Natural killer cell (primary cell): ENCODE measurements at regions not wholly inside any gene's neighbourhood (a gene's known extent, or its start where the extent isn't known, plus 50 kb on each side); places are given as distances from the start of the nearest gene placed in this dataset.

Experiments
- ATAC-seq, 3 donors: fragments of 150-1000 bp in 2 of 3; fragments of 200-7000 bp in 1 of 3; cut with Tn5 transposase; 1 replicate in 1 of 3; 2 replicates in 2 of 3; pipeline ENCODE4 v1.10.0; 2021; ENCODE audit warnings: mild to moderate bottlenecking in 2 of 3, moderate library complexity in 2 of 3
- DNase-seq, 2 donors: peaks; one replicate each; pipeline versions ENCODE4 v3.0.0 to v3.0.0-alpha.2; 2013 to 2021; ENCODE audit warnings: mixed read lengths in 1 of 2
- H3K27ac ChIP-seq: one replicate; pipeline ENCODE4 v1.5.1; 2013; ENCODE audit warnings: mild to moderate bottlenecking, low read length
- H3K27me3 ChIP-seq: one replicate; pipeline ENCODE4 v1.6.1; 2013; ENCODE audit warnings: low read length; ENCODE audit not compliant: control insufficient read depth, insufficient read depth
- H3K36me3 ChIP-seq: one replicate; pipeline ENCODE4 v1.6.1; 2013; ENCODE audit warnings: low read length; ENCODE audit not compliant: control insufficient read depth, insufficient read depth
- H3K4me1 ChIP-seq: one replicate; pipeline ENCODE4 v1.6.1; 2013; ENCODE audit warnings: low read length; ENCODE audit not compliant: control insufficient read depth, insufficient read depth
- H3K4me3 ChIP-seq: one replicate; pipeline ENCODE4 v1.5.1; 2013; ENCODE audit warnings: low read length
- H3K9me3 ChIP-seq: one replicate; pipeline ENCODE4 v1.6.1; 2013; ENCODE audit warnings: low read length; ENCODE audit not compliant: control insufficient read depth, insufficient read depth
- H3K27ac Mint-ChIP-seq, 2 donors: one replicate each; pipeline ENCODE4 v1.8.0; 2022; ENCODE audit warnings: mild to moderate bottlenecking in 2 of 2, mixed read lengths in 2 of 2, moderate library complexity in 1 of 2
- H3K27me3 Mint-ChIP-seq, 2 donors: one replicate each; pipeline ENCODE4 v1.8.0; 2022; ENCODE audit warnings: low read depth in 2 of 2, mixed read lengths in 2 of 2
- H3K36me3 Mint-ChIP-seq: one replicate; pipeline ENCODE4 v1.8.0; 2022; ENCODE audit warnings: mixed read lengths
- H3K4me1 Mint-ChIP-seq, 2 donors: one replicate each; pipeline ENCODE4 v1.8.0; 2022; ENCODE audit warnings: mixed read lengths in 2 of 2
- H3K4me3 Mint-ChIP-seq: one replicate; pipeline ENCODE4 v1.8.0; 2022; ENCODE audit warnings: mild to moderate bottlenecking, moderate library complexity, mixed read lengths
- H3K9me3 Mint-ChIP-seq, 2 donors: one replicate each; pipeline ENCODE4 v1.8.0; 2022; ENCODE audit warnings: mixed read lengths in 2 of 2
- CTCF ChIP-seq: fragments of 200-600 bp; IDR thresholded peaks from one replicate; pipeline ENCODE4 v1.8.0; 2022; ENCODE audit warnings: antibody characterized with exemption
- WGBS: methylation state at CpG from one replicate; pipeline ENCODE4 v1.1.7; 2013; ENCODE audit warnings: missing lambda C conversion rate; ENCODE audit not compliant: insufficient coverage; 5-methylcytosine and 5-hydroxymethylcytosine counted together
- intact Hi-C: fragments of 100-400 bp; cut with micrococcal nuclease; formaldehyde crosslinking; loops from one replicate; pipeline ENCODE4 v1.14.2; 2022

- no peak overlapping the region for H3K27ac ChIP-seq
- TF ChIP-seq CTCF, result no peak
- ATAC-seq, result no peak
- Mint-ChIP-seq H3K27ac (no peak overlapping the region), H3K4me3 (no peak overlapping the region), H3K9me3 (peaks cover 0 to 9% of the 10 kb centered on the region in 2 donors), H3K4me1 (peaks cover 6 to 9% of the 10 kb centered on the region in 2 donors), H3K27me3 (no peaks in the 10 kb centered on the region), H3K36me3 (peaks cover 25% of the 10 kb centered on the region)
- no peaks in the 10 kb centered on the region for H3K4me1 ChIP-seq
- intact Hi-C loops, result no loop called here
- no peak overlapping the region for H3K4me3 ChIP-seq
- no peaks in the 10 kb centered on the region for H3K36me3 ChIP-seq
- H3K9me3 ChIP-seq, result peaks cover 4% of the 10 kb centered on the region
- no peaks in the 10 kb centered on the region for H3K27me3 ChIP-seq
- DNase-seq, result no peak
Observed at GRCh38 chr17:63292421-63292820, 153.7 kb downstream of the CYB561 start.

- no CpG with 5 or more reads among the region's 4 CpGs for WGBS
- Mint-ChIP-seq H3K27ac (no peak overlapping the region), H3K4me3 (no peak overlapping the region), H3K9me3 (peaks cover 0 to 11% of the 10 kb centered on the region in 2 donors), H3K4me1 (peaks cover 5 to 6% of the 10 kb centered on the region in 2 donors), H3K36me3 (peaks cover 20% of the 10 kb centered on the region), H3K27me3 (no peaks in the 10 kb centered on the region)
- no peaks in the 10 kb centered on the region for H3K36me3 ChIP-seq
- ATAC-seq, result no peak
- no peak overlapping the region for H3K4me3 ChIP-seq
- no peaks in the 10 kb centered on the region for H3K27me3 ChIP-seq
- H3K27ac ChIP-seq, result no peak overlapping the region
- DNase-seq, result no peak
- H3K9me3 ChIP-seq, result peaks cover 4% of the 10 kb centered on the region
- intact Hi-C loops, result no loop called here
- TF ChIP-seq CTCF, result no peak
- no peaks in the 10 kb centered on the region for H3K4me1 ChIP-seq
Observed at GRCh38 chr17:63293323-63294075, 152.6 kb downstream of the CYB561 start.

- Mint-ChIP-seq H3K36me3 (peaks cover 12% of the 10 kb centered on the region), H3K27ac (no peak overlapping the region), H3K4me3 (no peak overlapping the region), H3K27me3 (no peaks in the 10 kb centered on the region), H3K9me3 (peaks cover 3 to 11% of the 10 kb centered on the region in 2 donors), H3K4me1 (peaks cover 3 to 5% of the 10 kb centered on the region in 2 donors)
- no peak overlapping the region for H3K27ac ChIP-seq
- no peaks in the 10 kb centered on the region for H3K36me3 ChIP-seq
- intact Hi-C loops, result no loop called here
- no peaks in the 10 kb centered on the region for H3K4me1 ChIP-seq
- no peak overlapping the region for H3K4me3 ChIP-seq
- no peaks in the 10 kb centered on the region for H3K27me3 ChIP-seq
- ATAC-seq (no peak), DNase-seq (no peak)
- 98% methylated on average over 3 of the region's 3 CpGs for WGBS
- no peak for TF ChIP-seq CTCF
- H3K9me3 ChIP-seq, result peaks cover 4% of the 10 kb centered on the region
Observed at GRCh38 chr17:63294776-63295175, 151.3 kb downstream of the CYB561 start.

- TF ChIP-seq CTCF, result no peak
- H3K27me3 Mint-ChIP-seq, result no peaks in the 10 kb centered on the region
- Histone ChIP-seq H3K36me3 (no peaks in the 10 kb centered on the region), H3K27me3 (no peaks in the 10 kb centered on the region), H3K4me3 (no peak overlapping the region), H3K9me3 (peaks cover 4% of the 10 kb centered on the region), H3K27ac (no peak overlapping the region), H3K4me1 (no peaks in the 10 kb centered on the region)
- H3K9me3 Mint-ChIP-seq, result peaks cover 3 to 11% of the 10 kb centered on the region in 2 donors
- WGBS, result 73% methylated on average over 1 of the region's 2 CpGs
- H3K36me3 Mint-ChIP-seq, result peaks cover 12% of the 10 kb centered on the region
- intact Hi-C loops, result no loop called here
- ATAC-seq (no peak), DNase-seq (no peak)
- no peak overlapping the region for H3K27ac Mint-ChIP-seq
- peaks cover 4 to 5% of the 10 kb centered on the region in 2 donors for H3K4me1 Mint-ChIP-seq
- H3K4me3 Mint-ChIP-seq, result no peak overlapping the region
Observed at GRCh38 chr17:63295288-63295687, 150.8 kb downstream of the CYB561 start.
